GM19193 (cell line): ENCODE measurements at regions not wholly inside any gene's neighbourhood (a gene's known extent, or its start where the extent isn't known, plus 50 kb on each side); places are given as distances from the start of the nearest gene placed in this dataset.

Experiments used
- POLR2A ChIP-seq: IDR thresholded peaks from 4 replicates; pipeline ENCODE4 v1.6.1; 2011; ENCODE audit not compliant: insufficient read depth, insufficient read length; ENCODE audit errors: extremely low read depth

DNA sequence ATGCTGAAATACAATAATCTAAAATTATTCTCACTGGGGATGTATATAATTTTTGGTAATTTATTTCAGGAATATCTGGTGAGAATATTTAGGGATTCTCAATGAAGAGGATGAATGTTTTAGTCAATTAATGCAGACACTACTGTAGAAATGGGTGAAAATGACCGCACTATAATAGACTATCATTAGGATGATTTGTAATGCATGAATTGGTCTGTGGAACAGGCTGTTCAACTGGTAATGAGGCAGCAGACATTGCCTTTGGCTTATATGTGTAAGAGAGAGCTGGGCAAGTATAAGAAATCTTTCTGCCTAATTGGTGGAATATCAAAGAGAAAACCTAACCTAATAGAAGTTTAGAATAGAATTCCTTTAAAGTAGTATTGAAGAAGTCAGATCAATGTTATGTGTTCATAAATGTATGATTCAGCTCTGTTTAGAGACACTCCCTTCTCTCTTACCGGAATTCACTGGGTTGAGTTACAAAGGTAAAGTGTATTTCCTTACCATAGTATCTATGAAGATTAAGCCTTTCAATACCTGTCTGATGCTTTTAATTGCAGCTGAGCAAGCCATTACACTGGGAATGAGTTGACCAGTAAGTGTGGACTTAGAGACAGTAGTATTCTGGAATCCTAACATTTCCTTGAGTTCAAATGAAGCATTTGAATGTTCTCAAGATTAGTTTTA lies 274.5 kb downstream of the S1PR1 start:
- TF ChIP-seq POLR2A, result no peak

- no peak for TF ChIP-seq POLR2A
These were observed 283.5 kb downstream of the S1PR1 start for GRCh38 chr1:101520302-101520701.

GRCh38 chr1:101522486-101522885 lies 285.7 kb downstream of the S1PR1 start:
- no peak for TF ChIP-seq POLR2A

DNA sequence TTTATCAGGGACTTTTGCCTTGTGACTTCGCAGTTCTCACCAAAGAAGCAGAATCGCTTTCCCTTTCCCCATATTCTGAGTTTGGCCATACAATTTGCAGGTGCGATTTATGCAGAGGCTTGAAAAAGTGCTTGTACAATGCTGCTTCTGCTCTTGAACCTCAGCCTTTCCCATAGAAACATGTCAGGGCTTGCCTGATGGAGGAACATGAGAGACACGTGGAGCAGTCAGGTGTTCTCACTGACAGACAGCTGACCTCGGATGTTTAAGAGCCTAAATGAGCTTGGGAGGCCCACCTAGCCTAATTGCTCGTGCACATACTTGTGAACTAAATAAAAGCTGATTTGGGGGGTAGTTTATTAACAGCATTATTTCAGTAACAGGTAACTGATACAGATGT lies 290.0 kb downstream of the S1PR1 start:
- no peak for TF ChIP-seq POLR2A

DNA sequence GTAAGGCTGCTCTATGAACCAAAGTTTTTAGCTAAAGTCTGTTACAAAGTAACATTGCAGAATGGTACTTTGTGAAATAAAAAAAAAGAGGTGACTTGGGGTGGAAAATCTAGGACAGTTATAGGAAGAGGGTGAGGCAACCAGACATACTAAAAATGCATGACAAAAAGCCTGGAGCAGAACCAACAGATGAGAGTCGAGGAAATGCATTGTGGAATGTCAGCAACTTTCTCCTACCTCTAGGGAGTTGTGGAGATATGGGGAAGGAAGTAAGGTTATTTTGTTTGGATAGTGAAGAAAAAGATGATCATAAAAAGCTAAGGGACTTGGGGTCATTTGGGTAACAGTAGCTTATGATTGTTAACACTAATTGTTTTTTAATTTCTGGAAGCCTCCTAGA lies 295.6 kb downstream of the S1PR1 start:
- TF ChIP-seq POLR2A, result no peak

GRCh38 chr1:101540161-101540560 lies 303.3 kb downstream of the S1PR1 start:
- no peak for TF ChIP-seq POLR2A

GRCh38 chr1:101546885-101547284 lies 310.1 kb downstream of the S1PR1 start:
- TF ChIP-seq POLR2A, result no peak

DNA sequence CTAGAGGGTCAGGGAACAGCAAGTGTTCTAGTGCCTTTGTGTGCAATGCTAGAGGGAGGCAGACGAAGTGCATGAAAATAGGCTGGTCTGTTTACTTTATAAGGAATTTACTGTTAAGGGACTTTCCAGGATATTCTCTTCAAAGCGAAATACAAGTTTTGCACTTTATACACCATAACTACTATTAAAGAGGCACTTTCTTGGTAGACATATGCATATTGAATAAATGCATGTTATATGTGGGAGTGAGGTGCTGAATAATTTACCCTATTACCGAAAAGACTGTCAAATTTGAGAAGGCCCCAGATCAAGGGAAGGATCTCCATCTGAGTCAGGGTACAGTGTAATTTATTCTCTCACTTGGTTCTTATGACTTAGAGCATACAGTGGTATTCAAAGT lies 310.5 kb downstream of the S1PR1 start:
- no peak for TF ChIP-seq POLR2A

GRCh38 chr1:101548376-101548775 lies 311.6 kb downstream of the S1PR1 start:
- no peak for TF ChIP-seq POLR2A

DNA sequence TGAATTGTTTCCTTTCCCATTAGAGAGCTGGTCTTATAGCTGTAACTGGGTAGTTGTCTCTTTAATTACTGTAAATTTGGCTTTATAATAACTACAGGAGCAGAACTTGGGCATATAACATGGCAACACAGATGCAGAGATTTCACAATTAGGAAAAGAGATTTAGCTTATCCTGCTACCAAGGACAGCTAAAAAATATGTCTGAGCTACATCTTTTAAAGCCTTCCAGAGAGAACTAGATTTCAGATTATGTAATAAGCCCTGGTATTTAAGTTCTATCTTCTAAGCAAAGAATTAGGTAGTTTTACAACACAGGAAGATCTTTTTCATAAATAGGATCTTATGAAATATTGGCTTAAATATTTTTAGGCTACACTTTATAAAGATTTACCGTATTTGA lies 313.8 kb downstream of the S1PR1 start:
- TF ChIP-seq POLR2A, result no peak

GRCh38 chr1:101566883-101567538 lies 330.2 kb downstream of the S1PR1 start:
- TF ChIP-seq POLR2A, result no peak

DNA sequence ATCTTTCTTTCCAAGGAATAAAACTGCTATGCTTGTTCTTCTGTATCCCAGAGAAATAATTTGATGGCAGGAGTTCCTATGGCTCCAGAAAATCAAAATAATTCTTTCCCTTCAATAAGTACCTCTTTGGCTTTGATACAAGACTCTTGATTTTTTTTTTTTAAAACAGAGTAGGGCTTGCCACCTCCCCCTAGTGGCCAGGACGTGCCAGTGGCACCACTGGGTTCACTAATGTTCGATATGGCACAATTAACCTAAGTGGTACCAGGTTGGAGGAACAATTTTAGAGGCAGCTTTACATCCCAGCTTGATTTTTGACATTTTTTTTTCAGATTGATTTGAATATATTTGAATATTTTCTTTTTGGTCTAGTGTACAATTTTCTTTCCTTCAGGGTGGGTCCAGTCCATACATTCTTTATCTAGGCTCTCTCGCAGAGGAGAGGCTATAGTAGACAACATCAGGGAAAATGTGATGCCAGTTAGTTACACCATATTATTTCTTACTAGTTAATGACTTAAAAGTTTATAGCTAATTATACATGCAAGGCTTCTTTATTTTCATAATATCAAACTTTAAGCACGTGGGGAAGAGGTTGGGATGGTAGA lies 330.9 kb downstream of the S1PR1 start:
- TF ChIP-seq POLR2A, result no peak

- no peak for TF ChIP-seq POLR2A
These were observed 350.9 kb downstream of the S1PR1 start for GRCh38 chr1:101587741-101588140.

- no peak for TF ChIP-seq POLR2A
These were observed 351.9 kb downstream of the S1PR1 start for GRCh38 chr1:101588677-101589076.

DNA sequence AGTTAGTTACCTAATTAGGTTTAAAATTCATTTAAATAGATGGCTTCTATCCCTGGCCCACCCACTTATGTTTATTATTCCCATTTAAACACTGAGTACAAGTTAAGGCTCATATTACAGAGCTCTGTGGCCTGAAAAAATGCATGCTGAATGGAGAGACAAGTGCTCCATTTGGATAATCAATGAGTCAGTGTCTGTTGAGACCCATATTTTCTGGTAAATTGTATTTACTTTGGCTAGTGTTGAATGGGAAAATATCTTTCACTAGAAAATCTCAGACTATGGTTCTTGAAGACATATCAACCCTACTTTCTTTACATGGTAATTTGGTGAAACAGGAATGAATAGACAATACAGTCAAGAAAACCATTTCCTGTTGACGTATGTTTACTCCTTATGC lies 356.0 kb downstream of the S1PR1 start:
- TF ChIP-seq POLR2A, result no peak

- TF ChIP-seq POLR2A, result no peak
These were observed 359.1 kb downstream of the S1PR1 start for GRCh38 chr1:101595881-101596374.

- no peak for TF ChIP-seq POLR2A
These were observed 366.9 kb downstream of the S1PR1 start for GRCh38 chr1:101603726-101604125.

GRCh38 chr1:101605878-101606277 lies 369.1 kb downstream of the S1PR1 start:
- no peak for TF ChIP-seq POLR2A
